Stomach smooth muscle (tissue), 2 donors: ENCODE measurements at regions not wholly inside any gene's neighbourhood (a gene's known extent, or its start where the extent isn't known, plus 50 kb on each side); places are given as distances from the start of the nearest gene placed in this dataset.

ENCODE experiments used
- H3K27ac ChIP-seq: one replicate; pipeline ENCODE4 v1.7.0; 2013; ENCODE audit warnings: mild to moderate bottlenecking, low read length, inconsistent platforms
- H3K27me3 ChIP-seq, 2 donors: one replicate each; pipeline ENCODE4 v1.7.0; 2013; ENCODE audit warnings: low read length in 2 of 2; ENCODE audit not compliant: insufficient read depth in 2 of 2, control insufficient read depth in 1 of 2
- H3K36me3 ChIP-seq, 2 donors: one replicate each; pipeline ENCODE4 v1.7.0; 2013; ENCODE audit warnings: low read length in 2 of 2; ENCODE audit not compliant: control insufficient read depth in 2 of 2, insufficient read depth in 2 of 2
- H3K4me1 ChIP-seq: one replicate; pipeline ENCODE4 v1.7.0; 2013; ENCODE audit warnings: low read length; ENCODE audit not compliant: control insufficient read depth, insufficient read depth
- H3K4me3 ChIP-seq, 2 donors: one replicate each; pipeline ENCODE4 v1.7.0; 2013; ENCODE audit warnings: low read length in 2 of 2
- H3K9ac ChIP-seq, 2 donors: one replicate each; pipeline ENCODE4 v1.7.0; 2013; ENCODE audit warnings: low read length in 2 of 2, mild to moderate bottlenecking in 1 of 2
- H3K9me3 ChIP-seq, 2 donors: one replicate each; pipeline ENCODE4 v1.7.0; 2013; ENCODE audit warnings: low read length in 2 of 2; ENCODE audit not compliant: control insufficient read depth in 2 of 2
- donor health status: healthy.
- donor health status: Pancreatic carcinoma.

DNA sequence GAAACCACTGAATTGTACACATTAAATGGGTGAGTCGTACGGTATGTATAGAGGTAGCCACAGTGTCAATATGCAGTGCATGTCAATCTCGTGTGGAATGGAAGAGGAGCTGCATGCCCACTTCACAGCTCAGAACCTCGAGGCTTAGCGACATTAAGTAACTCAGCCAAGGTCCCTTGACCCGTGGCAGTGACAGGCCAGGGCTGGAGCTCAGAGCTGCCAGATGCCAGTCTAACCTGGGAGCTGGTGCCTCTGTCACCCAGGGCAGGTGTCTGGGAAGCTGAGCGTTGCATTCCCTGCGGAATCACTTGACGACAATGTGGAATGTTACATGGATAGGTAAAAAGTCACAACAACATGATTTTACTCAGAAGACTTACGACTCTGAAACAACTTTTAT lies 298.1 kb downstream of the FOXL1 start:
- Histone ChIP-seq H3K36me3 (no peaks in the 10 kb centered on the region), H3K4me1 (no peaks in the 10 kb centered on the region), H3K9me3 (peaks cover 4 to 6% of the 10 kb centered on the region in 2 donors), H3K9ac (no peak overlapping the region), H3K27ac (no peak overlapping the region), H3K4me3 (no peak overlapping the region), H3K27me3 (peaks cover 13 to 15% of the 10 kb centered on the region in 2 donors)

DNA sequence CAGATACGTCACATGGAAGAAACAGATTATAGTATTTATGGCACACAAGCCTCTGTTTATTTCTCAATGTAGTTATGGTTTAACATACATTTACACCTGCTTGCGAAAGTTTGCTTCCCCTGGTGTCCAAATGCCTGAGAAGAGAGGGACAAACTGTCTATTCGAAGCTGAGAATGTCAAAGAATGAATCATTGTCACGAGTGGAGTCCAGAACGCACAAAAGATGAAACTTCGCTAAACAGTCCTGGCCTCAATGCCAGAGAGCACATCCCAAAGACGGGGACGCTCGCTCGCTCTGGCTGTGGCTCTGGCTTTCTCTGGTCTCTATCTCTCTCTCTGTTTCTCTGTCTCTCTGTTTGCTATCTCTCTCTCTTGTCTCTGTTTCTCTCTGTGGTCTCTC lies 298.8 kb downstream of the FOXL1 start:
- H3K4me1 ChIP-seq, result peaks cover 2% of the 10 kb centered on the region
- H3K9ac ChIP-seq, result no peak overlapping the region
- H3K9me3 ChIP-seq, result peaks cover 4 to 6% of the 10 kb centered on the region in 2 donors
- peaks cover 13 to 15% of the 10 kb centered on the region in 2 donors for H3K27me3 ChIP-seq
- no peaks in the 10 kb centered on the region for H3K36me3 ChIP-seq
- H3K27ac ChIP-seq, result no peak overlapping the region
- no peak overlapping the region for H3K4me3 ChIP-seq

DNA sequence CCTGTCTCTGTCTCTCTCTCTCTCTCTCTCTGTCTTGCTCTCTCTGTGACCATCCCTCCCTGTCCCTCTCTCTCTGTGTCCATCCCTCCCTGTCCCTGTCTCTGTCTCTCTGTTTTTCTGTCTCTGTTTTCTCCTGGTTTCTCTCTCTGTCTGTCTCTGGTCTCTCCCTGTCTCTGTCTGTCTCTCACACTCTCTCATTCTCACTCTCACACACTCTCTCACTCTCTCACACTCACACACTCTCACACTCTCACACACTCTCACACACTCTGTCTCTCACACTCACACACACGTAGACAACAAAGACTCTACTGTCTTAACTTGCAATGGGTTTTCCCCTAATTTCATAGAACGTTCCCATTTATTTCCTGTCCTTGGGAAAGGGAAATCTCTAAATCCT lies 299.5 kb downstream of the FOXL1 start:
- H3K4me1 ChIP-seq, result peaks cover 6% of the 10 kb centered on the region
- no peak overlapping the region for H3K9ac ChIP-seq
- H3K9me3 ChIP-seq, result peaks cover 4% of the 10 kb centered on the region in 2 donors
- H3K27me3 ChIP-seq, result peaks cover 13 to 15% of the 10 kb centered on the region in 2 donors
- H3K4me3 ChIP-seq, result no peak overlapping the region
- H3K36me3 ChIP-seq, result no peaks in the 10 kb centered on the region
- no peak overlapping the region for H3K27ac ChIP-seq

DNA sequence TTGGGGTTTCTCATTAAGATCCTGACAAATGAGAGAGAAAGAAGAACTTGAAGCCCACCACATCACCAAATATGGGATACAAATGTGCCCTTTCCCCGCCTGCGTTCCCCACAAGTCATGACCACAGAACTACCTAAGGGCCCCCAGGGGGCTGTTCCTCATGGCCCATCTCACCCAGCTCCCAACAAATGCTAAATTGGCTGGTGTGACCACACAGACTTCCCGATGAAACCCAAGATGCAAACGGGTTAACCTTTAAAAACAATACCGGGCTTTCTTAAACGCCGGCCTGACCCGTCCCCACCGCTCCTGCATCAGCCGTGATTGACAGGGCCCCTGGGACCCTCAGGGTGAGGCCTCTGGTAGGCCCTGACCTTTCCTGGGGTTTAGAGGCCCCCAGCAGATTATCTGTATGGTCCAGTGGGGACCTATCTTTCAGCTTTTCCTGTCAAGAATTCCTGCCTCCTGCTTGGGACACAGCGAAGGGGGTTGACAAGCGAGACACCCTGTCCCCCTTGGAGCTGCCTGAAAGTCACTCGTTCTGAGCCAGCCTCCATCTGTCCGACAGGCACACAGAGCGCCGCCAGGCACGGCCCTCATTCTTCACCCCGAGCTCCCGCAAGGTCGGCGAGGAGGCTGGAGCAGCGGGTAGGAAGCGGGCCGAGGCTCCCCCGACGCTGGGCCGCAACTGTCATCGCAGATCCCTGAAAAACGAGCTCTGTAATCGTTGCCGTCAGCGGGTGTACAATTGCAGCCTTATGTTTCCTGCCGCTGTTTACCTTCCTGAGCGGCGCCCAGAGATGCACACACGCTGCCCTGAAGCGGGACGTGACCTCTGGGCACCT lies 300.1 kb downstream of the FOXL1 start:
- no peak overlapping the region for H3K4me3 ChIP-seq

DNA sequence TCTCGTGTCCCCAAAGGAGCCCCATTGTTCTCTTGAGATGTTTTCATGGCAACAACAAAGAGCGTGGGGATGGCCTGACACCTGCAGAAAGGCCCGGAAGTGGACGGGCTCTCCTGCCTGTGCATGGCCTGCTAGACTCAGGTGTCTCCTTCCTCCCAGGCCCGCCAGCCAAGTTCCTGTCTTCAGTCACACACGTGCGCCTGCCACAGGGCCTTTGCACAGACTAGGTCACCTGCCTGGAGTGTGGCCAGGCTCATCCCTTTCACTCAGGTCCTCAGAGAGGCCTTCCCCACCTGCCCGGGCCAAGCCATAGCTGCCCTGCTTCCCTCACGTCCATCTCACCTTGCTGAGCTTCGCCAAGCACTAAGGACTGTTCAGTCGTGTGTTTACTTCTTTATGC lies 300.9 kb downstream of the FOXL1 start:
- H3K27me3 ChIP-seq, result peaks cover 13 to 15% of the 10 kb centered on the region in 2 donors
- H3K9me3 ChIP-seq, result no peaks in the 10 kb centered on the region
- H3K4me1 ChIP-seq, result peaks cover 18% of the 10 kb centered on the region
- H3K4me3 ChIP-seq, result no peak overlapping the region
- H3K9ac ChIP-seq, result no peak overlapping the region
- H3K27ac ChIP-seq, result no peak overlapping the region
- H3K36me3 ChIP-seq, result no peaks in the 10 kb centered on the region

More for the DNA sequence above, 300.1 kb downstream of the FOXL1 start:
- Histone ChIP-seq H3K4me1 (peaks cover 10% of the 10 kb centered on the region), H3K9ac (no peak overlapping the region), H3K27ac (no peak overlapping the region), H3K9me3 (peaks cover 0 to 4% of the 10 kb centered on the region in 2 donors), H3K36me3 (no peaks in the 10 kb centered on the region), H3K27me3 (peaks cover 13 to 15% of the 10 kb centered on the region in 2 donors)

DNA sequence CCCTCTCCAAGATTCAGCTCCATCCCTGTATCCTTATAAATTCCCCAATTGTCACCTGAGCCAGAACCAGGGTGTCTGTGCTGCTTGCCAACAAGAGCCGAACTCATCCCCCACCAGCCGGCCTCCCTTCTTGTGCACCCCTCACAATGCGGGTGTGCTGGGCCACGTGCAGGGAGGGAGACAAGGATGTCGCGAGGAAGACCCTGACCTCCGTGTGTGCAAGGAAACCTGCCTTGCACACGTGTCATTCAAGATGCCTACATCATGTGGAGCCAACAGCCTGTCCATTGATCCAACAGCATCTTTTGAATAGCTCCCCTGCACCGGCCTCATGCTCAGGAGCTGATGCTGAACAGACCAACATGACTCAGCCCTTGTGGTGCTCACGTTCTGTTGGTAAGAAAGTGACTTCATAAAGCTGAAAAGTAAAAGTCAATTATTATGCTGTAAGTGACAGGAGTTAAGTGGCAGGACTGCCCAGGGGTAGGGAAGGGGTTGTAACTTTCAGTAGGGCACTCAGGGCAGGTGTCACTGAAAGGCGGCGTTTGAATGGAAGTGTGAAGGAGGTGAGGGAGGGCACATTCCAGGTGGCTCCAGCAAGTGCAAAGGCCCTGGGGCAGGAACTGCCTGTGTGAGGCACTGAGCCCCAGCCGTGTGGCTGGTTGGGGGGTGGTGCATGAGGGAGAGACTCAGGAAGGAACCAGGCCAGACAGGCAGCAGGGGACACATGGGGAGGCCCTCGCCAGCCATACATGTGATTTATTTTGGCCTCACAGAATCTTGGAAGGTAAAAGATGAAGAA lies 302.2 kb downstream of the FOXL1 start:
- no peaks in the 10 kb centered on the region for H3K9me3 ChIP-seq
- H3K27ac ChIP-seq, result no peak overlapping the region
- H3K4me1 ChIP-seq, result peaks cover 19% of the 10 kb centered on the region
- H3K4me3 ChIP-seq, result no peak overlapping the region
- H3K27me3 ChIP-seq, result peaks cover 13 to 15% of the 10 kb centered on the region in 2 donors
- H3K9ac ChIP-seq, result no peak overlapping the region
- no peaks in the 10 kb centered on the region for H3K36me3 ChIP-seq

DNA sequence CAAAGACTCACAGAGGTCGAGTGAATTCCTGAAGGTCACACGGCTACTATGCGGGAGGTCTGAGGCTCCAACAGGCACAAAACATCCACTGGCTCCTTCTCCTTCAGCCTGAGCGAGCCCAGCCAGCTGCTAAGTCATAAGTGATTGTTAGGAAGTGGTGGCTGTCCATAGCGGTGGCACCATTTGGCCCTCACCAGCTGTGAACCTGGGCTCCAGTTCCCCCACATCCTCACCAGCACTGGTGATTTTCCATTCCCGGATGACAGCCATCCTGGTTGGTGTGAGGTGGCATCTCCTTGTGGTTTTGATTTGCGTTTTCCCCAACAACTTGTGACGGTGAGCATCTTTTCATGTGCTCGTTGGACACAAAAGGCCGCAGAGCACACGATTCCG lies 302.8 kb downstream of the FOXL1 start:
- Histone ChIP-seq H3K4me3 (no peak overlapping the region), H3K9ac (no peak overlapping the region), H3K36me3 (no peaks in the 10 kb centered on the region), H3K9me3 (no peaks in the 10 kb centered on the region), H3K27me3 (peaks cover 13 to 15% of the 10 kb centered on the region in 2 donors), H3K4me1 (peaks cover 19% of the 10 kb centered on the region), H3K27ac (no peak overlapping the region)

DNA sequence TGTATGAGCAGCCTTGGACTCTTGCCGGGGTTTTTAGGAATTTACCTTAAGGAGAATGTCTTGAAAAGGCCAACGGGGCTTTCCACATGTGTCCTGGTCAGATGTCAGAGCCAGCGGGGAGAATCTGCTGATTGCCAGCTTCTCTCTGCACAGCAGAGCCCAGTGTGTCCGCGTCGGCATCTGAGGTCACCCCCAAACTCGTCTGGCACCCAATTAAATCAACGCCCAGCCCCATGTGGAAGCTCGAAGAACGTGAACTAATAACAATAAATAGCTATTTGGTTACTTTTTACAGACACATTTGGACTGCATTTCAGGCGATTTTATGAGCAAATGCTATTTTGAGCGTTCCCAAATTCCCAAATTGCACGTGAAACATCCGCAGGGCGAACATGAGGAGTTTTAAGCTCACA lies 303.5 kb downstream of the FOXL1 start:
- Histone ChIP-seq H3K9ac (no peak overlapping the region), H3K27ac (no peak overlapping the region), H3K36me3 (no peaks in the 10 kb centered on the region), H3K27me3 (peaks cover 13 to 15% of the 10 kb centered on the region in 2 donors), H3K9me3 (no peaks in the 10 kb centered on the region), H3K4me3 (no peak overlapping the region), H3K4me1 (peaks cover 19% of the 10 kb centered on the region)

DNA sequence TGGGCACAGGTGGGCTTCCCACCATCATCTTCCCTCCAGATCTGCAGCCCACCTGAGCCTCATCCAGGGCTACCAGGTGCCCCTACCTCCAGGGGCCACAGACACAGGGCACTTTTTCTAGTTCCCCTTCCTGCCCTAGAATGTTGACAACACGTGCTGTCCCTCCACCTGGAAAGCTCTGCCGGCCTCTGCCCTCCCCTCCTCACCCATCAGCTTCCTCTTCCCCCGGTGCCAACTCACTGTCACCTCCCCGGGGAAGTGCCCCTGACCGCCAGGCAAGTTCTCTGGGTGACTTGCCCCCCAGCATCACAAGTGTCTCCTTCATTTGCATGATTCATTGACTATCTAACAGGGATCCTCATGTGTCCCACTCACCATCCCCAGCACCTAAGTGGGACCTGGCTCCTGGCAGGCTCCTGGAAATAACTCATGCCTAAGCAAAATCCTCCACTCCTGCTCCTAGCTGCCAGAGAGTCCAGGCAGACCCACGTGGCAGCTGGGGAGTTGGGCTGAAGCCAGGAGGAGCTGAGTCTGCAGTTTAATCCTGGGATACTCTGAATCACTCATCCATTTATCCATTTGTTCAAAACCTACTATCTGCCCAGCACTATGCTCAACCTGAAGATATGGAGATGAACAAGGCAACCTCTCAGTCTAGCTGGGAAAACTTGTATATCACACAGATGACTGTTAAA lies 304.4 kb downstream of the FOXL1 start:
- H3K4me3 ChIP-seq, result no peak overlapping the region
- H3K9ac ChIP-seq, result no peak overlapping the region
- no peak overlapping the region for H3K27ac ChIP-seq
- H3K27me3 ChIP-seq, result peaks cover 13% of the 10 kb centered on the region in 2 donors
- no peaks in the 10 kb centered on the region for H3K9me3 ChIP-seq
- no peaks in the 10 kb centered on the region for H3K36me3 ChIP-seq
- peaks cover 19% of the 10 kb centered on the region for H3K4me1 ChIP-seq

DNA sequence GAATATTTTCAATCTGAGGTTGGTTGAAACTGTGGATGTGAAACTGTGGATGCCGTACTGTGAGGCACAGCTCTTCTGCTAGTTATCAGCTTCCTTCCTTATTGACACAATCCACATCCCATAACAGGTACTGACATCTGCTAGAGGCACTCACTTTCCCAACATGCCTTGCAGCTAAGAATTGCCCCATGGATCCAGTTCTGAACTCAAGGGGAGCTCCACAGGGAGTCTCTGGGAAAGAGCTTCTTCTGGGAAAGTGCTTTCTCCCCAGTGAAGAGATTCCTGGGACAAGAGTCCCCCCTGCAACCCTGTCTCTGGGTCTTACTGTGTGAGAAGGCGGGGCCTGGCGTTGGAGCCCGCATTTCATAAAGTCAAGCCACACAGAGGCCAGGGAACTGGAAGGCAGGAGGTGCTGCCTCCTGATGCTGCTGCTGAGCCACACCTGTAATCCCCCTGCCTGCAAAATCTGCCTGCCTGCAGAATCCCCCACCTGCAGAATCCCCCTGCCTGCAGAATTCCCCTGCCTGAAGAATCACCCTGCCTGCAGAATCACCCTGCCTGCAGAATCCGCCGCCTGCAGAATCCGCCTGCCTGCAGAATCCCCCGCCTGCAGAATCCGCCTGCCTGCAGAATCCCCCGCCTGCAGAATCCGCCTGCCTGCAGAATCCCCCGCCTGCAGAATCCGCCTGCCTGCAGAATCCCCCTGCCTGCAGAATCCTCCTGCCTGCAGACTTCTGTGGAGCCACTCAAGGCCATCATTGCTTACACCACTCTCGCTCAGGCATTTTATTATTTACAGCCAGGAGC lies 305.4 kb downstream of the FOXL1 start:
- Histone ChIP-seq H3K36me3 (no peaks in the 10 kb centered on the region), H3K27ac (no peak overlapping the region), H3K4me3 (no peak overlapping the region), H3K4me1 (peaks cover 19% of the 10 kb centered on the region), H3K9me3 (no peaks in the 10 kb centered on the region), H3K9ac (no peak overlapping the region), H3K27me3 (peaks cover 8 to 9% of the 10 kb centered on the region in 2 donors)
